Neuronal stem cell (in vitro differentiated cells): ENCODE measurements at regions not wholly inside any gene's neighbourhood (a gene's known extent, or its start where the extent isn't known, plus 50 kb on each side); places are given as distances from the start of the nearest gene placed in this dataset.

Experiments
- DNase-seq: peaks from one replicate; pipeline ENCODE4 v3.0.0-alpha.2; 2013; ENCODE audit warnings: low spot score
- H2AFZ ChIP-seq: one replicate; pipeline ENCODE4 v1.6.1; 2013; ENCODE audit warnings: mild to moderate bottlenecking, low read length, inconsistent platforms
- H2AK5ac ChIP-seq: 2 replicates; pipeline ENCODE4 v1.6.1; 2013; ENCODE audit warnings: low read depth, mild to moderate bottlenecking, inconsistent platforms, low read length, moderate library complexity, mixed read lengths
- H2BK120ac ChIP-seq: 2 replicates; pipeline ENCODE4 v1.6.1; 2013; ENCODE audit warnings: low read depth, mild to moderate bottlenecking, inconsistent platforms, low read length, moderate library complexity, mixed read lengths
- H2BK12ac ChIP-seq: one replicate; pipeline ENCODE4 v1.6.1; 2013; ENCODE audit warnings: low read length, inconsistent platforms
- H2BK15ac ChIP-seq: 2 replicates; pipeline ENCODE4 v1.6.1; 2013; ENCODE audit warnings: mild to moderate bottlenecking, low read length, inconsistent platforms, mixed read lengths
- H2BK5ac ChIP-seq: one replicate; pipeline ENCODE4 v1.6.1; 2013; ENCODE audit warnings: inconsistent platforms, mild to moderate bottlenecking, low read length, moderate library complexity
- H3K14ac ChIP-seq: one replicate; pipeline ENCODE4 v1.6.1; 2013; ENCODE audit warnings: low read length, inconsistent platforms
- H3K18ac ChIP-seq: 2 replicates; pipeline ENCODE4 v1.6.1; 2013; ENCODE audit warnings: low read length, inconsistent platforms
- H3K23ac ChIP-seq: 2 replicates; pipeline ENCODE4 v1.6.1; 2013; ENCODE audit warnings: low read depth, mild to moderate bottlenecking, mixed read lengths, low read length, inconsistent platforms; ENCODE audit not compliant: poor library complexity
- H3K27ac ChIP-seq: replicated peaks from 3 replicates; pipeline ENCODE4 v1.5.1; 2013; ENCODE audit warnings: low read length, inconsistent platforms
- H3K27me3 ChIP-seq, 3 experiments: 2 replicates each; pipeline ENCODE4 v1.6.1; 2013; ENCODE audit warnings: low read length in 3 of 3, mild to moderate bottlenecking in 2 of 3, inconsistent platforms in 1 of 3, low read depth in 1 of 3, mixed read lengths in 1 of 3, moderate library complexity in 1 of 3; ENCODE audit not compliant: control insufficient read depth in 3 of 3, insufficient read depth in 3 of 3
- H3K36me3 ChIP-seq, 2 donors: replicated peaks in 1 of 2; 2 replicates each; pipeline ENCODE4 v1.6.1; 2013; ENCODE audit warnings: low read length in 2 of 2; ENCODE audit not compliant: control insufficient read depth in 2 of 2, insufficient read depth in 2 of 2
- H3K4ac ChIP-seq: 2 replicates; pipeline ENCODE4 v1.6.1; 2013; ENCODE audit warnings: inconsistent platforms, mild to moderate bottlenecking, low read length, moderate library complexity
- H3K4me1 ChIP-seq, 2 donors: 1 replicate in 1 of 2; 2 replicates in 1 of 2; pipeline ENCODE4 v1.6.1; 2013; ENCODE audit warnings: low read length in 2 of 2, low read depth in 1 of 2; ENCODE audit not compliant: control insufficient read depth in 2 of 2, insufficient read depth in 1 of 2
- H3K4me2 ChIP-seq: one replicate; pipeline ENCODE4 v1.6.1; 2013; ENCODE audit warnings: mild to moderate bottlenecking, low read length, inconsistent platforms; ENCODE audit not compliant: insufficient read depth, poor library complexity, severe bottlenecking
- H3K4me3 ChIP-seq, 2 donors: 2 replicates each; pipeline ENCODE4 v1.5.1; 2013; ENCODE audit warnings: low read length in 2 of 2, mild to moderate bottlenecking in 2 of 2, inconsistent platforms in 1 of 2, moderate library complexity in 1 of 2
- H3K79me1 ChIP-seq: one replicate; pipeline ENCODE4 v1.6.1; 2013; ENCODE audit warnings: low read depth, mild to moderate bottlenecking, inconsistent platforms, low read length, moderate library complexity
- H3K9ac ChIP-seq: one replicate; pipeline ENCODE4 v1.6.1; 2013; ENCODE audit warnings: mild to moderate bottlenecking, low read depth, low read length, inconsistent platforms; ENCODE audit not compliant: poor library complexity
- H3K9me3 ChIP-seq, 2 donors: replicated peaks in 1 of 2; 2 replicates each; pipeline versions ENCODE3 to v1.6.1; 2013; ENCODE audit warnings: low read length in 2 of 2, mild to moderate bottlenecking in 2 of 2, inconsistent platforms in 1 of 2, low read depth in 1 of 2, mixed read lengths in 1 of 2, moderate library complexity in 1 of 2; ENCODE audit not compliant: control insufficient read depth in 2 of 2, insufficient read depth in 1 of 2
- H4K8ac ChIP-seq: one replicate; pipeline ENCODE4 v1.6.1; 2013; ENCODE audit warnings: low read depth, mild to moderate bottlenecking, inconsistent platforms, low read length, moderate library complexity
- H4K91ac ChIP-seq: one replicate; pipeline ENCODE4 v1.6.1; 2013; ENCODE audit warnings: low read length, low read depth, mild to moderate bottlenecking, inconsistent platforms; ENCODE audit not compliant: poor library complexity
- WGBS, 2 donors: extraction: QIAGEN DNeasy Blood & Tissue Kit; methylation state at CpG; one replicate each; pipeline ENCODE4 v1.1.7; 2013; ENCODE audit warnings: missing lambda C conversion rate in 2 of 2, mixed read lengths in 1 of 2; ENCODE audit not compliant: insufficient read length in 2 of 2, insufficient replicate concordance in 1 of 2; ENCODE audit errors: extremely low coverage in 2 of 2; 5-methylcytosine and 5-hydroxymethylcytosine counted together

- no peak for DNase-seq
- Histone ChIP-seq H3K4me2 (no peak overlapping the region), H3K4me1 (peaks cover 0 to 4% of the 10 kb centered on the region in 2 donors), H3K23ac (no peak overlapping the region), H3K9ac (no peak overlapping the region), H3K4me3 (no peak overlapping the region), H4K91ac (no peak overlapping the region), H3K27me3 (no peaks in the 10 kb centered on the region), H2BK120ac (no peak overlapping the region), H3K18ac (no peak overlapping the region), H3K14ac (no peak overlapping the region), H4K8ac (no peak overlapping the region), H2BK12ac (no peak overlapping the region), H3K36me3 (no peaks in the 10 kb centered on the region), H3K27ac (no peak overlapping the region), H3K4ac (no peak overlapping the region), H3K9me3 (no peaks in the 10 kb centered on the region), H2AFZ (no peak overlapping the region), H2AK5ac (no peak overlapping the region), H3K79me1 (no peaks in the 10 kb centered on the region), H2BK15ac (no peak overlapping the region), H2BK5ac (no peak overlapping the region)
- no CpG with 5 or more reads among the region's 2 CpGs for WGBS, 2 donors
Observed at GRCh38 chr11:31943056-31943780, 132.1 kb upstream of the PAX6 start.

- Histone ChIP-seq H2AFZ (no peak overlapping the region), H3K4ac (no peak overlapping the region), H3K27me3 (no peaks in the 10 kb centered on the region), H3K79me1 (no peaks in the 10 kb centered on the region), H3K4me2 (no peak overlapping the region), H3K9ac (no peak overlapping the region), H3K27ac (no peak overlapping the region), H3K4me3 (no peak overlapping the region), H3K14ac (no peak overlapping the region), H2BK5ac (no peak overlapping the region), H2AK5ac (no peak overlapping the region), H4K8ac (no peak overlapping the region), H3K9me3 (no peaks in the 10 kb centered on the region), H2BK12ac (no peak overlapping the region), H2BK120ac (no peak overlapping the region), H3K23ac (no peak overlapping the region), H3K18ac (no peak overlapping the region), H3K4me1 (peaks cover 0 to 4% of the 10 kb centered on the region in 2 donors), H3K36me3 (no peaks in the 10 kb centered on the region), H2BK15ac (no peak overlapping the region), H4K91ac (no peak overlapping the region)
- DNase-seq = no peak
- no CpG with 5 or more reads among the region's 4 CpGs for WGBS, 2 donors
Observed at GRCh38 chr11:31940371-31941037, 129.4 kb upstream of the PAX6 start.

GRCh38 chr11:31939004-31939403 lies 127.9 kb upstream of the PAX6 start:
- Histone ChIP-seq H3K4ac (no peak overlapping the region), H4K8ac (no peak overlapping the region), H3K23ac (no peak overlapping the region), H3K4me1 (peaks cover 0 to 4% of the 10 kb centered on the region in 2 donors), H2BK5ac (no peak overlapping the region), H3K4me3 (no peak overlapping the region), H3K18ac (no peak overlapping the region), H3K14ac (no peak overlapping the region), H2BK12ac (no peak overlapping the region), H3K27me3 (no peaks in the 10 kb centered on the region), H3K27ac (no peak overlapping the region), H3K9ac (no peak overlapping the region), H3K4me2 (no peak overlapping the region), H4K91ac (no peak overlapping the region), H2AK5ac (no peak overlapping the region), H3K9me3 (no peaks in the 10 kb centered on the region), H2BK15ac (no peak overlapping the region), H3K36me3 (no peaks in the 10 kb centered on the region), H2AFZ (no peak overlapping the region), H3K79me1 (no peaks in the 10 kb centered on the region), H2BK120ac (no peak overlapping the region)
- no peak for DNase-seq
- no CpG with 5 or more reads among the region's 3 CpGs for WGBS, 2 donors

- no peak overlapping the region for H3K4ac ChIP-seq
- H3K4me2 ChIP-seq = no peak overlapping the region
- no peak overlapping the region for H2BK15ac ChIP-seq
- H3K9ac ChIP-seq = no peak overlapping the region
- WGBS, 2 donors = no CpG with 5 or more reads among the region's 1 CpG
- H3K23ac ChIP-seq = no peak overlapping the region
- H3K18ac ChIP-seq = no peak overlapping the region
- no peak overlapping the region for H3K27ac ChIP-seq
- no peak overlapping the region for H2BK120ac ChIP-seq
- H3K4me1 ChIP-seq = peaks cover 0 to 4% of the 10 kb centered on the region in 2 donors
- H4K8ac ChIP-seq = no peak overlapping the region
- no peak overlapping the region for H2BK5ac ChIP-seq
- no peak overlapping the region for H2AFZ ChIP-seq
- H3K36me3 ChIP-seq = no peaks in the 10 kb centered on the region
- peaks cover 0 to 4% (median 0%) of the 10 kb centered on the region in 3 experiments for H3K27me3 ChIP-seq
- H2AK5ac ChIP-seq = no peak overlapping the region
- H3K14ac ChIP-seq = no peak overlapping the region
- H4K91ac ChIP-seq = no peak overlapping the region
- H3K9me3 ChIP-seq = no peaks in the 10 kb centered on the region
- DNase-seq = no peak
- no peaks in the 10 kb centered on the region for H3K79me1 ChIP-seq
- H3K4me3 ChIP-seq = no peak overlapping the region
- no peak overlapping the region for H2BK12ac ChIP-seq
Observed at GRCh38 chr11:31936312-31936711, 125.2 kb upstream of the PAX6 start.
